GM12873 (cell line): ENCODE measurements at regions not wholly inside any gene's neighbourhood (a gene's known extent, or its start where the extent isn't known, plus 50 kb on each side); places are given as distances from the start of the nearest gene placed in this dataset.

Experiments
- TF ChIP-seq, protein P1 (sequence below): IDR thresholded peaks from 2 replicates; pipeline ENCODE4 v1.5.1; 2012; ENCODE audit warnings: low read depth, mild to moderate bottlenecking, moderate library complexity, low read length, control low read depth; ENCODE audit not compliant: insufficient read depth; ENCODE audit errors: missing control alignments

DNA sequence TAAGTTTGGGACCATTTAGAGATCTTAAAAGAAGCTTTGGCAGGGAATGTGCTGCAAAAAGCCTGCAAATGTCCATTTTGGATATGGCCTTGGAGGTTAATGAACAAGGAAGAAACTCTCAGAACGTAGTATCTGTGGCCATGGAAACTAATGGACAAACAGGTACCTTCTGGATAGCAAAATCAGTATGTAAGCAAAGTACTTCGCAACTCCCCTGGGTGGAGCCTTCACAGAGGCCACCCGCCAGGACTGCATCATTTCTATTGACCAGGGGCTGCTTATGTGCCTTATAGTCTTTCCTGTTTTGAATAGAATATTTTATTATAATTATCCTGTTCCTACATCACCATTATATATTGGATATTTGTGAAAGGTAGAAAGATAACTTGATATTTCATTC is 510.8 kb upstream of the SYNCRIP start:
- TF ChIP-seq, protein P1, sequence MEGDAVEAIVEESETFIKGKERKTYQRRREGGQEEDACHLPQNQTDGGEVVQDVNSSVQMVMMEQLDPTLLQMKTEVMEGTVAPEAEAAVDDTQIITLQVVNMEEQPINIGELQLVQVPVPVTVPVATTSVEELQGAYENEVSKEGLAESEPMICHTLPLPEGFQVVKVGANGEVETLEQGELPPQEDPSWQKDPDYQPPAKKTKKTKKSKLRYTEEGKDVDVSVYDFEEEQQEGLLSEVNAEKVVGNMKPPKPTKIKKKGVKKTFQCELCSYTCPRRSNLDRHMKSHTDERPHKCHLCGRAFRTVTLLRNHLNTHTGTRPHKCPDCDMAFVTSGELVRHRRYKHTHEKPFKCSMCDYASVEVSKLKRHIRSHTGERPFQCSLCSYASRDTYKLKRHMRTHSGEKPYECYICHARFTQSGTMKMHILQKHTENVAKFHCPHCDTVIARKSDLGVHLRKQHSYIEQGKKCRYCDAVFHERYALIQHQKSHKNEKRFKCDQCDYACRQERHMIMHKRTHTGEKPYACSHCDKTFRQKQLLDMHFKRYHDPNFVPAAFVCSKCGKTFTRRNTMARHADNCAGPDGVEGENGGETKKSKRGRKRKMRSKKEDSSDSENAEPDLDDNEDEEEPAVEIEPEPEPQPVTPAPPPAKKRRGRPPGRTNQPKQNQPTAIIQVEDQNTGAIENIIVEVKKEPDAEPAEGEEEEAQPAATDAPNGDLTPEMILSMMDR: no peak

DNA sequence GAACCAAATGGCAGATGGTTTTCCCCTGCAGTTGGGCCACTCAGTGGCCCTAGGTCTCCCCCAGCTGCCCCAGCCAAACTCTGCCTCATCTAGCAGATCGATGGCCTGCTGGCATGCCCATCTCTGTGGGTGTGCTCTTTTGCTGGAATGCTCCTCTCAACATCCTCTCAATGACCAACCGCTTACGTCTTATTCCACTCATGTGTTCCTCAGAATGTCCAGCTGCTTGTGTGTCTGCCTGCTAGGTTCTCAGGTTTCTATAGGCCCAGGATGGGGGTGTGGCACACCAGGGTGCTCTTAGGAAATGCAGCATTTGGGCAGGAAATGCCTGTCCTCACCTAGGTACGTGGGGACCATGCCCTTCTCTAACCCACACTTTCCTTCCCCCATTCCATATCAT is 509.9 kb upstream of the SYNCRIP start:
- TF ChIP-seq, protein P1: no peak

DNA sequence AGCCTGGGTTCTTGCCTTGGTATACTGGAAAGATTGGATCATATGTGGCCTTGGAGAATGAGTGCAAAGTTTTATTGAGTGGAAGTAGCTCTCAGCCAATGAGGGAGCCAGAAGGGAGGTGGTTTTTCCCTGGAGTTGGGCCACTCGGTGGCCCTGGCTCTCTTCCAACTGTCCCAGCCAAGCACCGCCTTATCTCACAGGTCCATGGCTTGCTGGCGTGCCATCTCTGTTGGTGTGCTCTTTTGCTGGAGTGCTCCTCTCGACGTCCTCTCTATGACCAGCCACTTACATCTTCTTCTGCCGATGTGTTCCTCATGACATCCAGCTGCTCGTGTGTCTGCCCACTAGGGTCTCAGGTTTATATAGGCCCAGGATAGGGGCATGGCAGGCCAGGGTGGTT is 505.9 kb upstream of the SYNCRIP start:
- TF ChIP-seq, protein P1: no peak

DNA sequence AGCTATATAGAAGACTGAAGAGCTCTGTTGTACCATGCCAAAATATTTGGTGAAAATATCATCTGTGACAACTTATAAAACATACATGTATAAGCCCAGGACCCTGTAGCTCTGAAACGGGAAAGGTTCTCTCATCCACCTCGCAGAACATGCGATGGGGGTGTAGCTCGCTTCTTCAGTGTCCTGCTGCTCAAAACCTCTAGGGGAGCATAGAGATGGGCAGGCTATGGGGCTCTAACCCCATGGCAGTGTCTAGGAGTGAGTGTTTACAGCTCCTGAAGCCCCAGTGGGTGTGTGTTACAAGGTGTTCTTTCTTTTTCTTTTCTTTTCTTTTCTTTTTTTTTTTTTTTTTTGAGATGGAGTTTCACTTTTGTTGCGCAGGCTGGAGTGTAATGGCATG is 505.2 kb upstream of the SYNCRIP start:
- TF ChIP-seq, protein P1: no peak

DNA sequence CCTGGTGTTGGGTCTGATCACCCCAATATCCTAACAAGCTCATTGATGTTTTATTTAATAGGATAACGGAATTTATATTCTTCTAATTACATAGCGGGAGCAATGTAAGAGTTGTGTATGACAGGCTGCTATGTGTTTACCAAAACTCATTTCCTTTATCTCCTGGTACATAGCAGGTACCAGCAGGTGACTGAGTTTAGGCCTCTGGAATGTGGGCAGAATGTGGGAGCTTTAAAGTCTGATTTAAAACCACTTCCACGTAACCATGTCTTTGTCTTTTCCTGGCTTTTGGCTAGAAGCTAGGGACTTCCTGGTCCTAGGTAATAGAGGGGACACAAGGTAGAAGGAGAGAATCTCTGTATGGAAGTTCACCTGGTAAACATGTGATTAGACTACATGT is 504.6 kb upstream of the SYNCRIP start:
- TF ChIP-seq, protein P1: no peak

DNA sequence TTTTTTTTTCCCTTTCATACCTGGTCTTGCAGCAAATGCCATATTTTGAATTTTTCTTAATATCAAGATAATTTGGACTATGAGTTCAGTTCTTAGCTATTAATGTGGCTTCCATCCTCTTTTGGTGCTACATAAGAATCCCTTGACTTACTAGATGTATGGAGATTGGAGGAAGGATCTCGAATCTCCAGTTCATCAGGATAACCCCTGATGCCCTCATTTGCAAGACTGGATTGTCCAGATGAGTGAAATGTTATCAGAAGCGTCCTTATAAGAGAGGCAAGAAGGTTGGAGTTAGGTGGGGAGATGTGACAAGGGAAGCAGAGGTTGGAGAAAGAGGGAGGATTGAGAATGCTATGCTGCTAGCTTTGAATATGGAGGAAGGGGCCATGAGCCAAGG is 499.6 kb upstream of the SYNCRIP start:
- TF ChIP-seq, protein P1: no peak

DNA sequence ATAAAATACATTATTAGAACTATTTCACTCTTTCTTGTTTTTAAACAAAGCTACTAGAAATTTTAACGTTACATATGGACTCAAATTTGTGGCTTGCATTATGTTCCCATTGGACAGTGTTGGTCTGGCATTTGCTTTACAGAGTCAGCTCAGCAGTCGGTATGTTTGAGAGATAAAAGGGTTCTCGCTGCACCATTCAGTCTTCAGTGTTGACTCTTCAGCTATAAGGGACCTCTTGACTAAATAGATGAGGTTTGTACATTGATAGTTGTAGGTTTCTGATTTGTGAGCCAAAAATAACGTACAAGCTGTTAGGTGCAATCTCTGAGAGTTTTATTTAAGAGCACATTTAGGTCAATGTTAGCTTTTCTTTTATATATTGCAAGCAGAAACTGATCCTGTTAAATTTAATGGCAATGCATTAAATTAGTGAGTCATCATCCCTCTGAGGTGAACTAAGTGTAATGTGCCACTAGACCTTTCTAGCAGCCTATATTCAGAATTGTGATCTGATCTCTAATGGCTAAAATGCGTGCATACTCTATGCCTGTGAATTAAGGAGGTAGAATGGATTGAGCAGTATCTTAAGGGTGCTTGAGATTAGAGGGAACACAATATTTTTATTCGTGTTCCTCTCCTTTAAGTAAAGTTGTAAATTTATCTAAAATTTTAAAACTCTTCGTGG is 485.6 kb upstream of the SYNCRIP start:
- TF ChIP-seq, protein P1: no peak
